ENCODE measurements at regions not wholly inside any gene's neighbourhood (a gene's known extent, or its start where the extent isn't known, plus 50 kb on each side); places are given as distances from the start of the nearest gene placed in this dataset.
"Not testable (repeated sequence)": the region's sequence is repeated elsewhere in the genome, so short reads cannot be mapped to it uniquely, and the experiment has no call there.

DNA sequence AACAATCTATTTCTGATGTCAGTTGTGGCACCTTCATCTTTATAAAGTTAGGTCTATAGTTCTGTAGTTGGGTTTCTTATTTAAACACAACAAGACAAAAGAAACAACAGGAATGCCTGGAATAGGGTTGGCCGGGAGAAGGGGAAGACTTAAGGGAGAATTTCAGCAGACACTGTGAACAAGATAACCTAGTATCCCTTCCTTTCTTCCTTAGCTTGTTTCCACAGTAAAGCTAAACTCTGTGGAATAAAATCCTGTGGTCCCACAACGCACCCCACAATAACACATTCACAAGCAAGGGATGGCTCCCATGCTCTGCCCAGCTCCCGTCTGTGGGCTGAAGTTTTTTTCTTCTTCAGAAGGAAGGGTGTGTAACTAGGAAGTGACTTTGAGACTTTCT lies 124.9 kb upstream of the SMARCA2 start:
- no peak for DNase-seq (ENCODE audit: low read depth in 2 of 3, low spot score in 2 of 3)

DNA sequence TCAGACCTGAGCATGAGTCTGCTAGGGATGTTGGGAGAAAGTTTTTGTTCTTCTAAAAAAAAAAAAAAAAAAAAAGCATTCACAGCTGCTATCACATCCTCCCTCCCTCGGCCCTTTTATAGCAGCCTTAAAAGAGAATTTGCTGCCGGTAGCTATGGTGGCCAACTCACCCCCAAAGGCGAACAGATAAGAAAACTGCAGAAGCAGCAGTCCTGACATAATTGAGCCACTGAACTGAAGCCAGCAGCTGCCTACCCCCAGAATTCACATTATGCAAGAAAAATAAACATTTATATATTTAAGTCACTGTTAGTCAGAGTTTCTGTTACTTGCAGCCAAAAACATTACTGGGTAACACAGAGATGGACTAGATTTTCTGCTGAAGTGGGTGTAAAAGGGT lies 124.3 kb upstream of the SMARCA2 start:
- DNase-seq (ENCODE audit: low read depth in 2 of 3, low spot score in 2 of 3) = no peak

DNA sequence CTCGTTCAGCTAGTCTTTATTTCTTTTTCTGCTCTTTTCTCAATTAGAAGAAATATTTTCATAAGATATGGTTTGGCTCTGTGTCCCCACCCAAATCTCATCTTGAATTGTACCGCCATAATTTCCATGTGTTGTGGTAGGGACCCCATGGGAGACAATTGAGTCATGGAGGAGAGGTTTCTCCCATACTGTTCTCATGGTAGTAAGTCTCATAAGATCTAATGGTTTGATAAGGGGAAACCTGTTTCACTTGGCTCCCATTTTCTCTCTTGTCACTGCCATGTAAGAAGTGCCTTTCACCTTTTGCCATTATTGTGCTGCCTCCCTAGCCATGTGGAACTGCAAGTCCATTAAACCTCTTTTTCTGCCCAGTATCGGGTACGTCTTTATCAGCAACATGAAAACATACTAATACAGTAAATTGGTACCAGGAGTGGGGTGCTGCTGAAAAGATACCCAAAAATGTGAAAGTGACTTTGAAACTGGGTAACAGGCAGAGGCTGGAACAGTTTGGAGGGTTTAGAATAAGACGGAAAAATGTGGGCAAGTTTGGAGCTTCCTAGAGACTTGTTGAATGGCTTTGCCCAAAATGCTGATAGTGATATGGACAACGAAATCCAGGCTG lies 112.0 kb upstream of the SMARCA2 start:
- not testable (repeated sequence) for DNase-seq (ENCODE audit: low read depth in 2 of 3, low spot score in 2 of 3)

DNA sequence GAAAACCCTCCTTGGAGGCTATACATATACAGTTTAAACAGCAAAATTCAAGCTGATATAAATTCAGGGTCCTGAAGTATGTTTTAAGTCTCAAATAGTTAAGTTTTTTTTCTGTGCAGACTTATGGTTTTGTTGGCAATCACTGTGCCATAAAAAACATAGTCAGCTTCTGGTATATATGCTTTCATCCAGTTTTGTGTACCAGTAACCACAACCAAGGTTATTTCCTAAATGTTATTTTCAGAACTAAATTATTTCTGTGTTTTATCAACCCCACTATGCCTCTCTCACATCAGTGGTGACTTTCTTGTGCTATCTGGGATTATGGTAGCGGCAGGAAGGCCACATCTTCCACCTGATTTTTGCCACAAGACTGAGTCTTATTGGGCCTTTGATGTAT lies 107.7 kb upstream of the SMARCA2 start:
- DNase-seq (ENCODE audit: low read depth in 2 of 3, low spot score in 2 of 3) = no peak

DNA sequence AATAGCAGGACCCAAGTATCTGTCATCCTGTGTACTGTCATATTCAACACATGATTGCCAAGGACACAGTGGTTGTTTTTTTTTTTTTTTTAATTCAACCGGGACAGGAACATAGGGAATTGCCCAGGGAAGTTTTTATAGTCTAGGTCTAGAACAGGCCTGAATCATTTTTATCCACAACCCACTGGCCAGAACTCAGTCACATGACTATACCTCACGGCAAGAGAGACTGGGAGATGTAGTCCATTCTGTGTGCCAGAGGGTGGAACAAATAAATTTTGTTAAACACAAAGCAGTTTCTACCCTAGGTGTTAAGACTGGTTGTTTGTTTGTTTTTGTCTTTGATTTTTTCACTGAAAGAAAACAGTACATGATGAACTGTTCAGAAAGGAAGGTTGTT lies 105.8 kb upstream of the SMARCA2 start:
- DNase-seq (ENCODE audit: low read depth in 2 of 3, low spot score in 2 of 3) = no peak

DNA sequence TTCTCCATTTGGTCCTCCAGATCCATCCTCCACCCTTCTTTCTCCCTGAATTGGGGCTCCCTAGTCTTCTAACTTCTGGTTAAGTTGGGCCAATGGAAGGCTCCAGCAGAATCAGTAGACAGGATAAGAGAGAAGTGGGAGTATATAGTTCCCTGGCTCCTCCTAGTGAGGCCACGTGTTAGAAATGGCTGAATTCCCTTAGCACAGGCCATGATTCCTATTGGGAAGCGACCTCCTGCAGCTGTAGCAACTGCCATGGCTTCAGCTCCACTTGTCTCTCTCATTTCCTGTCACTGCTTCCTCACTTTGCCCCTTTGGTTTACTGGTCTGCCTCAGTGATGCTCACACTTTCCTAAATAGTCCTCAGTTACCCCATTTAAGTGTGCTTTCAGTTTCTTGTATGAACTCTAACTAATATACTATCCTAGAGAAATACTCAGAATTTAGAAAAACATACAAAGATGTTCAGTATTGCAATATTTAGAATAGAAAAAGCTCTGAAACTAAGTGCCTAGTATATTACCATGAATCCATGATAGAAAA lies 104.8 kb upstream of the SMARCA2 start:
- DNase-seq (ENCODE audit: low read depth in 2 of 3, low spot score in 2 of 3) = no peak

DNA sequence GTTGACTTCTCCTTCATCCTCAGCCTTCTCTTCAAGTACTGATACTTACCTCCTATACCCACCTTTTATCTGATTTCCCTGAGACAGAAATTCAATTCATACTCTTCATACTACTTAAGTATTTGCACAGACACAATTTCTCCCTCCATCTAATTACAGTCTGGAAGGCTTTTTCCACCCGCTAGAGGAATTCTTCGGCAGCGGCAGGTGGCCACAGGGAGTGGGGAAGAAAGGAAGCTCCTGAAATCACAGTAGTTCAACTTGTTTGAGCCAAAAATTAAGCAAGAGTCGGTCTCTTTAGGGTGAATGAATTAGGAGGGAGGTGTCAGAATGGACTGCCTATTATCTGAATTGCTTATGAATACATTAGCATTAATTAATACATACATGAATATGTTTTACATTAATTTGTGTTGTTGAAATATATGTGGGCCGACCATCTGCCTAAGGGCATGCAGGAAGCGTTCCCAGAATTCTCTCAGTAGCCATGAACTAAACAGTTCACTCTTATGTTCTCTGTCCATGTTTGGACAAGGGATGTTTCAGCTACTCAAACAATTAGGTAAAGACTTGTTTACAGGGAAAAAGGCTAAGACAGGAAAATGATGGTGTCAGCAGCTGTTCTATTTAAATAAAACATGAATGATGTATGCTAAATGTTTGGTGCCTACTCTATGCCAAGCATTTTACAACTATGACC lies 101.4 kb upstream of the SMARCA2 start:
- no peak for DNase-seq (ENCODE audit: low read depth in 2 of 3, low spot score in 2 of 3)

DNA sequence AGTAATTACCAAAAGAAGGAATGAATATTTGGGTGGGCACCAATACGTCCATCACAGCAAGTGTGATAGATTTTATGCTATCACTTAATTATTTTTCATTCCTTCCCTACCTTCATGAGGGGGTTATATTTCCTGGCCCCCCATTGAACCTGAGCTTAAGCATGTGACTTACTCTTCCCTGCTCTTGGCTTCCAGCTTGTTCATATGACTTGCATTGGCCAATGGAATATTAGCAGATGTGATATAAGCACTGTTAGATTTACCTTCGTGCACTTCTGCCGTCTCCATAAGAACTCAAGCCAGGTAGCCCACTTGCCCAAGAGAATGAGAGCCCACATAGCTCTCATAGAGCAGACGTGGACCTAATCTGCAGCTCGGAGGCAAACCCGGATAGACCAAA lies 99.1 kb upstream of the SMARCA2 start:
- no peak for DNase-seq (ENCODE audit: low read depth in 2 of 3, low spot score in 2 of 3)

DNA sequence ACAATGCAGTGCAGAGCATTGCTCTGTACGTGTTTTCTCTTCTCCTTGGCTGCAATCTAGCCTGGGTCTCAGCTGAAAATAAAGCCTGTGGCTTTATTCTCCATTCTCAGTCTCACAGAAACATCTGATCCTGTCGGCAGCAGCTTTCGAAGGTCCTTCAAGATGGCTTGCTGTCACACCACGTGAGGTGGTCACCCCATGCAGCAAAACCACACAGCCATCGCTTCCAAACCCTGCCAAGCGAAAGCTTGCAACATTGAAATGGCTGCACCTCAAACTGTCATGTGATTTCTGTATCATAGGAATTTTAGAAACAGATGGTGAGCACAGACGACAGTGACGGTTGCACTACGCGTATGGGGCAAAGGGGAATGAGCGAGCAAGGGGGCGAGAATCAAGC lies 98.5 kb upstream of the SMARCA2 start:
- DNase-seq (ENCODE audit: low read depth in 2 of 3, low spot score in 2 of 3) = no peak

DNA sequence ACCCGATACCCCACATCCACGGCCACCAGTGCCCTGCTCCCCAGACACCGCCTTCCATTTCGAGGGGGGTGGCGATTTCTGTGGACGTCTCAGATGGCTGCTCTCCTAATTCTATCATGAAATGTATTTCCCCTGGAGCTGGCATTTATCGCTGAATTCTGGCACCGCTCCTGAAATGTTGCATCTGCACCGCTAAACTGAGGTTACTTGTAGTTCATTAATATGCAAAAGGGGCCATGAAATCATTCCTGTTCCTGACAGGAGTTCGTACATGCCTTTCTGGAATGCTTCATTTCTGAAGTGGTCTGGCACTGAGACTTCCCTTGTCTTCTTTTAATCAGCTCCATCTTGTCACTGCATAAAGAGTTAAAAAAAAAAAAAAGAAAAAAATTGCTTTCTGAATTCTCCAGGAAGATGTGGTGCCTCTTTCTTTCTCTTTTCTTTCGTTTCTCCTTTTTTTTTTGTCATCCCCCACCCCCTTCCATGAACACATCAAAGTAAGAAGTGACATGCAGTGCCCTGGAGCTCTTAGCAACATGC lies 97.7 kb upstream of the SMARCA2 start:
- DNase-seq (ENCODE audit: low read depth in 2 of 3, low spot score in 2 of 3) = no peak

DNA sequence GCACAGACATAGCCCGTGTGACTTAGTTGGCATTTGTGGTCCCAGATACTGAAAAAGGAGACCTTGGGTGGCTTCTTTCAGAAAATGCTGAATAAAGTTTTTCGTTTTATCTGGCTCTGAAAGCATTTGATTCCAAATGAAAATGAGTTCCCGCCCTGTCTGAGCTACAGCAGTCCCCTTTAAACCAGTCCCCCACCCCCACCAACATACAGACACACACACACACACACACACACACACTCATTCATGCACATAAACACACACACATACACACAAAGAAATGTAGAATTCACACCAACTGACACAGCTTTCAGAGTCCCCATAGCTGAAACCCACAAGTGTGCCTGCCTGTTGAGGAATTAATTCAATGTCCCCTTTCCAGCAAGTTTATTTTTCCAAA lies 97.0 kb upstream of the SMARCA2 start:
- no peak for DNase-seq (ENCODE audit: low read depth in 2 of 3, low spot score in 2 of 3)

DNA sequence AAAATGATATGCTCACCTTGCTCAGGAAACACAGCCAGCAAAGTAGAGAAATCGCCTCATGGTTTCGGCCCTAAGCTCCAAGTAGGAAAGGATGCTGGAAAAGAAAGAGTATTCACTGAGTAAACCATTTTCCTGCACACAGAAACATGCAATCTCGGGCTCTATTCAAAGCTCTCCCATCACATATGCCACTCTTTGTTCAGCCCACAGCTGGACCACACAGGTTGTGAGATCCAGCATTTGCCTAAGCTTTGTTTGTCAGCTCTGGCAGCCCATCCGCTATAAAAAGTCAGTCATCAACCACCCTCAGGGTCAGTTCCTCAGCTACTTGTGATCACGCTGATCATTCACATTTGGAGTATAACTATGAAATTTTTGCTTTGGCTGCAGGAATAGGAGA lies 96.5 kb upstream of the SMARCA2 start:
- no peak for DNase-seq (ENCODE audit: low read depth in 2 of 3, low spot score in 2 of 3)

DNA sequence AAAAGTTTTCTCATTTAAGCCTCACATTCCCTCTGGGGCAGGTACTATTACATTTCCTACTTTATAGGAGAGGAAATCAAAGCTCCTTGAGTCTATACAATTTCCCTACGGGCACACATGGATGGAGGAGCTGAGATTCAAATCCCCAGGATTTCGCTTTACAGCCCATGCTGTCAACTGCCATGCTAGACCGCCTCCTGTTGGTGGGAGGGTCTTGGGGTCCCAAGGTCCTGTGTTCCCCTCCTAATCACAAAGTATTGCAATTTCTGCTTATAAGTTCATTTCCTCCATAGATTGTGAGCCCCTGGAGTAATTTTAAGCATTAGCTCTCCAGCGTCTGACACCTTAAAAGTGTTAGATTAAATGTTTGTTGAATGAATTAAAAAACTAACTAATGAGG lies 95.9 kb upstream of the SMARCA2 start:
- DNase-seq (ENCODE audit: low read depth in 2 of 3, low spot score in 2 of 3) = no peak

DNA sequence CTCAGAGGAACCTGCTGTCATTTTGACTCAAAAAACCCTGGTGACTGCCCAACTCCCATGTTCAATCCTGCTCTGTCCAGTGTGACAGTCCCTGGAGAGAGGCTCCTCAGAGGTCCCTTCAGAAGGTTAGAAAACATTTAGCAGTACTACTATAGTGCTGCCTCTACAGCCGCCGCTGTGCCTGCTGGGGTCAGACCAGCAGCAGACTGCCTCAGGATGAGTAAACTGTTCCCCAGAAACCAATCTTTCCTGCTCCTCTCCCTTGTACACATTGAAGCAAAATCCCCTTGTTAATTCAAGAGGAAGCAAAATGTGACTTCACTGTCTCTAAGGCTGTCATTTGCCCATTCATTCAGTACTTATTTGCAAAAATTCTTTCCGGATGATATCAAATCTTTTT lies 94.8 kb upstream of the SMARCA2 start:
- no peak for DNase-seq (ENCODE audit: low read depth in 2 of 3, low spot score in 2 of 3)

DNA sequence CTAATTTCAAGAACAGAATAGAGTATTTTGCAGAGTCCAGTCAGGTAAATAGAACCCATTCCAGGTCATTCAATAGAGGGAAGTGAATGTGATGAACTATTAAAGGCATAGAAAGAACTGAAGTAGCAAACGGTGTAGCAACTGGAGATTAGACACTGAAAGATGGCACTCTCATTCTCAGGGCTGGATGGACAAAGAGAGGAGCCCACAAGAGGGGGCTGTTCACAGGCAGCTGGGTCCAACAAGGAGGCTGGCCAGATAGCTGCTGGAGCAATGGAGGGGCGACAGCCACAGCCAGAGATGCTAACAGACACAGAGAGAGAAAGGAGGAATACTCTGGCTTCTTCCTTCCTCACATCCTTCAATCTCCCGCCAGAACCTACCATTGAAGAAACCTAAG lies 93.1 kb upstream of the SMARCA2 start:
- no peak for DNase-seq (ENCODE audit: low read depth in 2 of 3, low spot score in 2 of 3)

DNA sequence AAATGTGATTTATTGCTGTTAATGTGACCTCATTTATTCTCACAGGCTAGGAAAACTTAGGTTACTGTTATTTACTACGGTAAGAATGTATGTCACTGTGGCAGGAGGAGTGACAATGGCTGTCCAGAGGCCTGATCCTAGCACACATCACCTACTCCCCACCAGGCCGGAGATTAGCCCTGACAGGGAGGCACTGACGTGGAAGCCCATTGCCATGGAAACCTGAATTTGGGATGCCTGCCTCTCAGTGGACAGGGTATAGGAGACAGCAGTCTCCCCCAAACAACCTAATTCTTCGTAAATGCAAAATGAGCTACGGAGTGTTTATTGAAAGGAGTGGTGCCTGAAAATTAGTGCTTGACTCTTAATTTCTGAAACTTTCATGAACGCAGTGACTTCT lies 87.6 kb upstream of the SMARCA2 start:
- no peak for DNase-seq (ENCODE audit: low read depth in 2 of 3, low spot score in 2 of 3)

DNA sequence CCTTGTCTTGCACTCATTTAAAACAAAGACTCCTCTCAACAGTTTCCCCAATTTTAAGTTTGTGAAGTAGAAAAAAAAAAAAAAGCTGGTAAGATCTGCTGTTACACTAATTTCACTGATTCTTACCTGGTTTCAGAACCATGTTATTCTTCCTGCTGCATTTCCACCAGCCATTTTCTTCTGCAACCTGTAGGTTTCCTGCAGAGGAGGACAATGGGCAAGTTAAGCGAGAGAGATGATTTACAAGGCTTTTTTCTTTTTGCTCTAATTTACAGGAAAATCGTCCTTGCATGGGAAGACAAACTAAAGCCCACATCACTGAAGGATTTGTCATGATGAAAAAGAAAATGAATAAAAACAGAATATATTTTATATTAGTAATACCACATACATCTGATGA lies 86.0 kb upstream of the SMARCA2 start:
- no peak for DNase-seq (ENCODE audit: low read depth in 2 of 3, low spot score in 2 of 3)

DNA sequence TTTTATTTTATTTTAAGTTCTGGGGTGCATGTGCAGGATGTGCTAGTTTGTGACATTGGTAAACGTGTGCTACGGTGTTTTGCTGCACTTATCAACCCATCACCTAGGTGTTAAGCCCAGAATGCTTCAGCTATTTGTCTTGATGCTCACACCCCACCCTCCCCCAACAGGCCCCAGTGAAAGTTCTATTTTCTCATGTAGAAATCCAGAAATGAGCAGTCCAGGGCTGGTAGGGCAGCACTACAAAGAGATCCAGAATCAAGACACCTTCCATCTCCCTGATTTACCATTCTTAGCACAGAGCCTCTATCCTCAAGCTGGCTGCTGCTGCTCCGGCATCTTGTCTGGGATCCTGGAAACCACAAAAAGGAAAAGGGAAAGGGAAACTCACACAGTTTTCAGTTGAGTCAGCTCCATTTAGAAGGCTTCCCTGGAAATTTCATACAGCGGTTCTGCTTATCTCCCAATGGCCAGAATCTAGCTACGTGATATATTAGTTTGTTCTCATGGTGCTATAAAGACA lies 85.4 kb upstream of the SMARCA2 start:
- DNase-seq (ENCODE audit: low read depth in 2 of 3, low spot score in 2 of 3) = no peak

DNA sequence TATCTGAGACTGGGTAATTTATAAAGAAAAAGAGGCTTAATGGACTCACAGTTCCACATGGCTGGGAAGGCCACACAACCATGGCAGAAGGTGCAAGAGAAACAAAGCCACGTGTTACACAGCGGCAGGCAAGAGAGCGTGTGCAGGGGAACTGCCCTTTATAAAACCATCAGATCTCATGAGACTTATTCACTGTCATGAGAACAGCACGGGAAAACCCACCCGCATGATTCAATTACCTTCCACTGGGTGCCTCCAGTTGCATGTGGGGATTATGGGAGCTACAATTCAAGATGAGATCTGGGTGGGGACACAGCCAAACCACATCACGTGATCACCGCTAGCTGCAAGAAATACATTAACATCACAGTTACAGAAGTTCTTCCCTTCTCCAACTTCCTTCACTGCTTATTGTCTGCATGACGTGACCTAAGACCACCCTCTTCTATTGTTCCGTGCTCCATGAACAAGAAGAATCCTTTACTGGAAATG lies 84.9 kb upstream of the SMARCA2 start:
- DNase-seq (ENCODE audit: low read depth in 2 of 3, low spot score in 2 of 3) = not testable (repeated sequence)

DNA sequence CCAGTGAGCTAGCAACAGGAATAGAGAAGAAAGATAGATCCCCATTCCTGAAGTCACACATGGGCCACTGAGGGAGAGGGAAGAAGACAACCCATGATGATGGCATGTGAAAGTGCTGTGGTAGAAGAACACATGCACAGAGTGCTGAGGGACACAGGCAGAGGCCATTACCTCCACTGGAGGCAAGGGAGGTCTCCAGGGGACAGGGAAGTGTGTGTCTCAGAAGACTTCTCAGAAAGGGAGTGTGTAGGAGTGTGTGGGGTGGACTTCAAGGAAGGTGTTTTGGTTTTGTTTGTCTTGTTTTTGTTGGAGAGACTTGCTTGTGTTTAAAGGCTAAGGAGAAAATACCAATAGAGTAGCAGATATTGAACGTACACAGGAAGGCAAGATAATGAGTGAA lies 77.0 kb upstream of the SMARCA2 start:
- DNase-seq (ENCODE audit: low read depth in 2 of 3, low spot score in 2 of 3) = no peak

DNA sequence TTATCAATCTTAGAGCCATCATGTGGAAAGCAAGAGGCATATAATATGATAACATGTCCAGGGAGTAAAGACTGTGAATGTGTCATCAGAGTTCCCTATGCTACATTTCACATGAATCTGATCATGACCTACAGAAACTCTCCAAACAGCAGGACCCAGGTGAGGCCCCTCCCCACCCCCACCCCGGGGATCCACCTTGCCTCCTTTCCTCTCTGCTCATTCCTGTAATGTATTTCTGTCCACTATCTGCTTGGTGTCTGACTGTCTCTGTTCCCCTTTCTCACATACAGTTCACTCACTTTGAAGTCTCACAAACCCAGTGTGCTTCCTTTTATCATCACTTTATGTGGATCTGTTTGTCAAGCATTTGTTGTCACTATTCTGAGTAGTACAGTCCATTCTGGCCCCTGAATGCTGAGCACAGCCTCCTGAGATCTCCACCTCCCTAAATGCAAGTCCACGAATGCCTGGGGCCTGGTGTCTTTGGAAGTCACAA lies 76.4 kb upstream of the SMARCA2 start:
- DNase-seq (ENCODE audit: low read depth in 2 of 3, low spot score in 2 of 3) = no peak

DNA sequence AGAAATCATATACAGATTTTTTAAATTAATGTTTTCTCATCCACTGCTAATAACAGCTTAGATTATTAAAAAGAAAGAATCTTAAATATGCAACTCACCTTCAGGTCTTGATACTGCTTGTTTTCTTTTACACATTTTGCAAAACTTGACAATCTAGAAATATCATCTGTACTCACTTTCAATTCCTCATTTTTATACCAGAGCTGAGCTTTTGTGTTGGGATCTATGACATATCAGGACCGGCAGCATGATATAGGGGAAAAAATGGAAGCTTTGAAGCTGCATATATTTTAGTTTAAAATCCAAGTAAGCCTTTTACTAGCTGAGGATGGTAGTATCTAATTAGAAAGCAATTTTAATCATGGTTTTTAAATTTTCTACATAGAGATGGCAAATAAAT lies 75.7 kb upstream of the SMARCA2 start:
- DNase-seq (ENCODE audit: low read depth in 2 of 3, low spot score in 2 of 3) = no peak

Measured in hematopoietic multipotent progenitor cell (in vitro differentiated cells).